ENCODE measurements at regions not wholly inside any gene's neighbourhood (a gene's known extent, or its start where the extent isn't known, plus 50 kb on each side); places are given as distances from the start of the nearest gene placed in this dataset.

GRCh38 chr2:41937464-41937906, 110.3 kb upstream of the PKDCC start:
- in situ Hi-C loops (cut with MboI; ENCODE audit: low sequenced_read_pairs, unreplicated experiment), result no loop called here
- TF ChIP-seq CTCF (IDR thresholded peaks at IDR 0.05; ENCODE audit: borderline replicate concordance, control extremely low read depth, extremely low read depth, insufficient read depth, missing control alignments), result no peak
- DNase-seq (ENCODE audit: low spot score), result no peak

- no peak for TF ChIP-seq CTCF (IDR thresholded peaks at IDR 0.05; ENCODE audit: borderline replicate concordance, control extremely low read depth, extremely low read depth, insufficient read depth, missing control alignments)
- in situ Hi-C loops (cut with MboI; ENCODE audit: low sequenced_read_pairs, unreplicated experiment), result no loop called here
- DNase-seq (ENCODE audit: low spot score), result no peak
These were observed 109.7 kb upstream of the PKDCC start for GRCh38 chr2:41937921-41938708.

GRCh38 chr2:41940060-41940744, 107.6 kb upstream of the PKDCC start:
- no peak for TF ChIP-seq CTCF (IDR thresholded peaks at IDR 0.05; ENCODE audit: borderline replicate concordance, control extremely low read depth, extremely low read depth, insufficient read depth, missing control alignments)
- no peak for DNase-seq (ENCODE audit: low spot score)
- in situ Hi-C loops (cut with MboI; ENCODE audit: low sequenced_read_pairs, unreplicated experiment), result no loop called here

- no peak for DNase-seq (ENCODE audit: low spot score)
- no peak for TF ChIP-seq CTCF (IDR thresholded peaks at IDR 0.05; ENCODE audit: borderline replicate concordance, control extremely low read depth, extremely low read depth, insufficient read depth, missing control alignments)
- in situ Hi-C loops (cut with MboI; ENCODE audit: low sequenced_read_pairs, unreplicated experiment), result no loop called here
These were observed 107.1 kb upstream of the PKDCC start for GRCh38 chr2:41940745-41941063.

- in situ Hi-C loops (cut with MboI; ENCODE audit: low sequenced_read_pairs, unreplicated experiment), result no loop called here
- no peak for TF ChIP-seq CTCF (IDR thresholded peaks at IDR 0.05; ENCODE audit: borderline replicate concordance, control extremely low read depth, extremely low read depth, insufficient read depth, missing control alignments)
- DNase-seq (ENCODE audit: low spot score), result no peak
These were observed 106.0 kb upstream of the PKDCC start for GRCh38 chr2:41941831-41942230.

- in situ Hi-C loops (cut with MboI; ENCODE audit: low sequenced_read_pairs, unreplicated experiment), result no loop called here
- TF ChIP-seq CTCF (IDR thresholded peaks at IDR 0.05; ENCODE audit: borderline replicate concordance, control extremely low read depth, extremely low read depth, insufficient read depth, missing control alignments), result no peak
These were observed 105.5 kb upstream of the PKDCC start for GRCh38 chr2:41942278-41942677.

More at GRCh38 chr2:41942278-41942677, 105.5 kb upstream of the PKDCC start:
- no peak for DNase-seq (ENCODE audit: low spot score)

All from GM13976 (cell line).